IMR-90 (cell line): ENCODE measurements at regions not wholly inside any gene's neighbourhood (a gene's known extent, or its start where the extent isn't known, plus 50 kb on each side); places are given as distances from the start of the nearest gene placed in this dataset.

Experiments
- ATAC-seq: fragments of 200-7000 bp; cut with Tn5 transposase; 2 replicates; pipeline ENCODE4 v1.9.1; 2020; ENCODE audit warnings: low read depth, mild to moderate bottlenecking, moderate library complexity
- BruUV-seq: library from RNA; stranded (reverse); fragments of 400-500 nt; replicated peaks from 2 replicates; lab custom pipeline; 2021; lab: Mats Ljungman, UMichigan
- CTCF ChIA-PET: fragments of 300-600 bp; formaldehyde crosslinking; extraction: SDS; loops from one replicate; lab custom pipeline; 2021; ENCODE audit warnings: antibody characterized with exemption; lab: Yijun Ruan, JAX
- POLR2A ChIA-PET: fragments of 300-600 bp; sonication (Branson Sonifier 250); formaldehyde crosslinking; loops from one replicate; lab custom pipeline; 2022; ENCODE audit warnings: antibody characterized with exemption; ENCODE audit not compliant: unreplicated experiment; lab: Charles Lee
- DNase-seq: peaks from one replicate; pipeline ENCODE4 v3.0.0; 2013
- H2AFZ ChIP-seq: replicated peaks from 2 replicates; pipeline ENCODE3; 2013; ENCODE audit warnings: low read length, mild to moderate bottlenecking; ENCODE audit not compliant: poor library complexity
- H2AK5ac ChIP-seq: 2 replicates; pipeline ENCODE4 v1.6.1; 2013; ENCODE audit warnings: low read depth, low read length, inconsistent platforms
- H2AK9ac ChIP-seq: replicated peaks from 2 replicates; pipeline ENCODE3; 2013; ENCODE audit warnings: mild to moderate bottlenecking, low read depth, low read length, moderate library complexity; ENCODE audit not compliant: poor library complexity
- H2BK120ac ChIP-seq: 2 replicates; pipeline ENCODE4 v1.6.1; 2013; ENCODE audit warnings: low read depth, low read length, inconsistent platforms
- H2BK15ac ChIP-seq: 3 replicates; pipeline ENCODE4 v1.6.1; 2013; ENCODE audit warnings: low read depth, low read length, inconsistent platforms
- H2BK20ac ChIP-seq: 2 replicates; pipeline ENCODE4 v1.6.1; 2013; ENCODE audit warnings: low read depth, mild to moderate bottlenecking, inconsistent platforms, low read length, moderate library complexity
- H2BK5ac ChIP-seq: 2 replicates; pipeline ENCODE4 v1.6.1; 2013; ENCODE audit warnings: mild to moderate bottlenecking, low read depth, low read length, inconsistent platforms; ENCODE audit not compliant: poor library complexity, severe bottlenecking
- H3K14ac ChIP-seq: replicated peaks from 2 replicates; pipeline ENCODE4 v1.6.1; 2013; ENCODE audit warnings: low read depth, low read length, inconsistent platforms
- H3K18ac ChIP-seq: 2 replicates; pipeline ENCODE4 v1.6.1; 2013; ENCODE audit warnings: low read depth, low read length, control low read depth
- H3K23ac ChIP-seq: 2 replicates; pipeline ENCODE4 v1.6.1; 2013; ENCODE audit warnings: low read depth, low read length, inconsistent platforms
- H3K27ac ChIP-seq: 2 replicates; pipeline ENCODE4 v1.5.1; 2013; ENCODE audit warnings: mild to moderate bottlenecking, control low read depth, low read length; ENCODE audit not compliant: insufficient read depth
- H3K27me3 ChIP-seq: 2 replicates; pipeline ENCODE4 v1.6.1; 2013; ENCODE audit warnings: low read length; ENCODE audit not compliant: control insufficient read depth, insufficient read depth
- H3K36me3 ChIP-seq: 2 replicates; pipeline ENCODE4 v1.6.1; 2013; ENCODE audit warnings: low read length, mixed read lengths; ENCODE audit not compliant: control insufficient read depth, insufficient read depth
- H3K4ac ChIP-seq: 2 replicates; pipeline ENCODE4 v1.6.1; 2013; ENCODE audit warnings: low read depth, low read length, inconsistent platforms
- H3K4me1 ChIP-seq: 2 replicates; pipeline ENCODE4 v1.6.1; 2013; ENCODE audit warnings: low read length, mixed read lengths; ENCODE audit not compliant: control insufficient read depth, insufficient read depth
- H3K4me2 ChIP-seq: 2 replicates; pipeline ENCODE4 v1.6.1; 2013; ENCODE audit warnings: low read depth, mild to moderate bottlenecking, control low read depth, low read length, moderate library complexity
- H3K4me3 ChIP-seq: 2 replicates; pipeline ENCODE4 v1.5.1; 2013; ENCODE audit warnings: low read depth, mild to moderate bottlenecking, control low read depth, low read length, moderate library complexity; ENCODE audit not compliant: insufficient read depth
- H3K56ac ChIP-seq: 2 replicates; pipeline ENCODE4 v1.6.1; 2013; ENCODE audit warnings: low read length, inconsistent platforms; ENCODE audit not compliant: insufficient read depth; ENCODE audit errors: extremely low read depth
- H3K79me1 ChIP-seq, 2 experiments: 2 replicates each; pipeline ENCODE4 v1.6.1; 2013; ENCODE audit warnings: low read length in 2 of 2, inconsistent platforms in 1 of 2, low read depth in 1 of 2
- H3K9ac ChIP-seq: 2 replicates; pipeline ENCODE4 v1.6.1; 2013; ENCODE audit warnings: low read depth, low read length, control low read depth
- H3K9me1 ChIP-seq: 2 replicates; pipeline ENCODE4 v1.6.1; 2013; ENCODE audit warnings: low read length, inconsistent platforms; ENCODE audit not compliant: insufficient read depth
- H3K9me3 ChIP-seq: 2 replicates; pipeline ENCODE4 v1.6.1; 2013; ENCODE audit warnings: low read length; ENCODE audit not compliant: control insufficient read depth, insufficient read depth
- H4K20me1 ChIP-seq: 2 replicates; pipeline ENCODE4 v1.6.1; 2013; ENCODE audit warnings: low read length, inconsistent platforms; ENCODE audit not compliant: insufficient read depth
- H4K5ac ChIP-seq: 2 replicates; pipeline ENCODE4 v1.6.1; 2013; ENCODE audit warnings: mild to moderate bottlenecking, low read depth, low read length, control low read depth
- H4K8ac ChIP-seq, 2 experiments: 2 replicates each; pipeline ENCODE4 v1.6.1; 2013; ENCODE audit warnings: low read depth in 2 of 2, low read length in 2 of 2, control low read depth in 1 of 2, inconsistent platforms in 1 of 2
- H4K91ac ChIP-seq: 2 replicates; pipeline ENCODE4 v1.6.1; 2013; ENCODE audit warnings: low read depth, low read length, inconsistent platforms; ENCODE audit not compliant: insufficient read depth
- BHLHE40 ChIP-seq: fragments of 150-350 bp; IDR thresholded peaks from 2 replicates; pipeline ENCODE4 v1.6.1; 2016; ENCODE audit warnings: mild to moderate bottlenecking, low read depth, low read length
- CHD1 ChIP-seq: IDR thresholded peaks from 2 replicates; pipeline ENCODE4 v1.6.1; 2012; ENCODE audit warnings: low read depth, low read length, improper control_type of control experiment
- MXI1 ChIP-seq: IDR thresholded peaks from 2 replicates; pipeline ENCODE4 v1.6.1; 2012; ENCODE audit warnings: low read depth, mild to moderate bottlenecking, low read length, moderate library complexity, borderline replicate concordance
- POLR2A ChIP-seq: IDR thresholded peaks from 2 replicates; pipeline ENCODE4 v1.6.1; 2012; ENCODE audit warnings: mild to moderate bottlenecking, low read depth, low read length
- RCOR1 ChIP-seq: IDR thresholded peaks from 2 replicates; pipeline ENCODE4 v1.6.1; 2012; ENCODE audit warnings: mild to moderate bottlenecking, low read length, improper control_type of control experiment; ENCODE audit not compliant: insufficient replicate concordance
- WGBS, 2 experiments: methylation state at CpG; one replicate each; pipeline versions ENCODE4 v1.1.5 to v1.1.7; 2013; ENCODE audit warnings: missing lambda C conversion rate in 2 of 2; ENCODE audit not compliant: insufficient read length in 1 of 2; ENCODE audit errors: extremely low coverage in 2 of 2; 5-methylcytosine and 5-hydroxymethylcytosine counted together
- dilution Hi-C: fragments of 300-500 bp; cut with HindIII; formaldehyde crosslinking; loops from one replicate; pipeline ENCODE4 v1.14.3; 2018; ENCODE audit warnings: low sequenced_read_pairs; ENCODE audit not compliant: unreplicated experiment
- in situ Hi-C: fragments of 300-500 bp; cut with MboI; formaldehyde crosslinking; loops from 3 replicates; pipeline ENCODE4 v1.14.3; 2019; ENCODE audit warnings: low sequenced_read_pairs, inconsistent platforms, mixed read lengths
- intact Hi-C: fragments of 100-400 bp; cut with micrococcal nuclease; formaldehyde crosslinking; loops from 2 replicates; pipeline ENCODE4 v1.10.0; 2022

- TF ChIP-seq RCOR1 = no peak
These were observed 200.6 kb downstream of the PHETA1 start (continued) for GRCh38 chr12:111168009-111168900.

GRCh38 chr12:111166779-111167540 is 201.9 kb downstream of the PHETA1 start:
- Histone ChIP-seq H3K36me3 (no peaks in the 10 kb centered on the region), H4K20me1 (no peaks in the 10 kb centered on the region), H4K91ac (no peak overlapping the region), H3K79me1 (no peaks in the 10 kb centered on the region), H3K4me2 (no peak overlapping the region), H2AK5ac (no peak overlapping the region), H2BK5ac (no peak overlapping the region), H3K4me1 (no peaks in the 10 kb centered on the region), H3K4ac (no peak overlapping the region), H3K23ac (no peak overlapping the region), H3K56ac (no peak overlapping the region), H2AFZ (peak overlapping the region; percentile 32), H3K9ac (no peak overlapping the region), H4K5ac (no peak overlapping the region), H3K27ac (no peak overlapping the region), H3K9me1 (no peaks in the 10 kb centered on the region), H3K14ac (no peak overlapping the region), H3K27me3 (no peaks in the 10 kb centered on the region; the same call in 1 of the 2 replicates), H2BK120ac (no peak overlapping the region), H2BK20ac (no peak overlapping the region), H3K18ac (no peak overlapping the region), H2AK9ac (no peak overlapping the region), H3K9me3 (no peaks in the 10 kb centered on the region), H4K8ac (no peak overlapping the region), H2BK15ac (no peak overlapping the region), H3K4me3 (no peak overlapping the region)
- TF ChIP-seq CHD1 (no peak), POLR2A (no peak), MXI1 (no peak), BHLHE40 (no peak)
- CTCF ChIA-PET = no interaction called here
- POLR2A ChIA-PET = no interaction called here
- dilution Hi-C loops (no loop called here), in situ Hi-C loops (no loop called here), intact Hi-C loops (no loop called here)
- DNase-seq (no peak), ATAC-seq (no peak)
- 63% methylated on average over 6 of the region's 22 CpGs; no CpG with 5 or more reads in 1 of the 2 experiments for WGBS, 2 experiments
- BruUV-seq = no TSS peak
